HEK293T (cell line): ENCODE measurements at regions not wholly inside any gene's neighbourhood (a gene's known extent, or its start where the extent isn't known, plus 50 kb on each side); places are given as distances from the start of the nearest gene placed in this dataset.

Experiments
- ARNT ChIP-seq: fragments of 450-650 bp; IDR thresholded peaks from 2 replicates; pipeline ENCODE4 v1.6.1; 2017; ENCODE audit warnings: mild to moderate bottlenecking
- ELF4 ChIP-seq: fragments of 450-650 bp; IDR thresholded peaks from 2 replicates; pipeline ENCODE4 v1.6.1; 2017; ENCODE audit warnings: antibody characterized with exemption
- FOXK2 ChIP-seq: fragments of 450-650 bp; IDR thresholded peaks from 2 replicates; pipeline ENCODE4 v1.6.1; 2016; ENCODE audit warnings: mild to moderate bottlenecking
- LEF1 ChIP-seq: fragments of 450-650 bp; IDR thresholded peaks from 2 replicates; pipeline ENCODE4 v1.6.1; 2017; ENCODE audit warnings: mild to moderate bottlenecking, borderline replicate concordance
- TF ChIP-seq, protein P1 (sequence below): fragments of 450-650 bp; IDR thresholded peaks from 2 replicates; pipeline ENCODE4 v1.6.1; 2016

DNA sequence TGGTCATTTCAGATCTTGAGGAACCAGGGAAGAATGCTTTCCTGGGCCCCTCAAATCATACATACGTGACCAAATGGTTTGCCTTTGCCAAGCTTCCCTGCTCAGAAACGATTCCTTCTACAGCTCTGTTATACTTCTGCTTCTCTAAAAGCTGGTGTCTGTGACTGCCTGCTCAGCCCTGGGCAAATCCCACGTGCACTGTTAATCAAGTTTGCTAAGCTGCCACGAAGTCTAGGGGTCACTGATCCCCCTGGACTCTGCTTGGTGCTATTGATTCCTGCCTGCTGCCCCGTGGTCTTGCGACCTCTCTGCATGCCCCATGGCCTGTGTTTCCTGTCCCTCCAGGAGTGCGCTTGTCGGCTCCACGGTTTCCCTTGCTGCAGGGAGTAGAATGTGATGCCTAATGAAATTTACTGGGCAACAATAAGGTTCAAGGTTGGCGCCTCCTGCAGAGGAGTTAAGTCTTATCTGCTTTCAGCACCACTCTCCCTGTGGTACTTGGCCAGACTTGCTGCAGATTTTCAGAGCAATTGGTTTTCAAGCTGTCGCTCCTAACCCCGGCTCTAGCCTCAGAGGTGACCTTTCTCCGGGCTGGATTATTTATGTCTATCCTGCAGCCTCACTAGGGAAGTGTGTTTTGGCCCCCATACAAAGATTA lies 201.6 kb upstream of the FZD8 start:
- no peak for TF ChIP-seq ELF4
- TF ChIP-seq ARNT: no peak
- no peak for TF ChIP-seq LEF1
- TF ChIP-seq, protein P1, sequence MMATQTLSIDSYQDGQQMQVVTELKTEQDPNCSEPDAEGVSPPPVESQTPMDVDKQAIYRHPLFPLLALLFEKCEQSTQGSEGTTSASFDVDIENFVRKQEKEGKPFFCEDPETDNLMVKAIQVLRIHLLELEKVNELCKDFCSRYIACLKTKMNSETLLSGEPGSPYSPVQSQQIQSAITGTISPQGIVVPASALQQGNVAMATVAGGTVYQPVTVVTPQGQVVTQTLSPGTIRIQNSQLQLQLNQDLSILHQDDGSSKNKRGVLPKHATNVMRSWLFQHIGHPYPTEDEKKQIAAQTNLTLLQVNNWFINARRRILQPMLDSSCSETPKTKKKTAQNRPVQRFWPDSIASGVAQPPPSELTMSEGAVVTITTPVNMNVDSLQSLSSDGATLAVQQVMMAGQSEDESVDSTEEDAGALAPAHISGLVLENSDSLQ: no peak
- TF ChIP-seq FOXK2: no peak
